PC-3 (cell line): ENCODE measurements at regions not wholly inside any gene's neighbourhood (a gene's known extent, or its start where the extent isn't known, plus 50 kb on each side); places are given as distances from the start of the nearest gene placed in this dataset.
"Not testable (repeated sequence)": the region's sequence is repeated elsewhere in the genome, so short reads cannot be mapped to it uniquely, and the experiment has no call there.

Experiments
- ATAC-seq: fragments of 200-7000 bp; cut with Tn5 transposase; 2 replicates; pipeline ENCODE4 v1.9.1; 2020; ENCODE audit warnings: mild to moderate bottlenecking, moderate library complexity
- BruUV-seq: library from RNA; stranded (reverse); fragments of 400-500 nt; replicated peaks from 2 replicates; lab custom pipeline; 2021; lab: Mats Ljungman, UMichigan
- CTCF ChIA-PET: fragments of 300-600 bp; sonication (Branson Sonifier 250); formaldehyde crosslinking; loops from one replicate; lab custom pipeline; 2022; ENCODE audit warnings: antibody characterized with exemption; lab: Charles Lee
- POLR2A ChIA-PET: fragments of 300-600 bp; sonication (Branson Sonifier 250); formaldehyde crosslinking; loops from one replicate; lab custom pipeline; 2022; ENCODE audit warnings: antibody characterized with exemption; ENCODE audit not compliant: unreplicated experiment; lab: Charles Lee
- DNase-seq: peaks from one replicate; pipeline ENCODE4 v3.0.0-alpha.2; 2015
- H2AFZ ChIP-seq: fragments of 300-600 bp; sonication (generic); 2 replicates; pipeline ENCODE4 v1.6.0; 2016; ENCODE audit warnings: antibody characterized with exemption, low read length
- H3F3A ChIP-seq: fragments of 300-600 bp; sonication (generic); one replicate; pipeline ENCODE4 v1.6.0; 2017; ENCODE audit warnings: antibody characterized with exemption, low read length, control low read depth, mild to moderate bottlenecking; ENCODE audit not compliant: unreplicated experiment
- H3K27ac ChIP-seq: fragments of 300-600 bp; sonication (generic); 2 replicates; pipeline ENCODE4 v1.5.1; 2016; ENCODE audit warnings: mild to moderate bottlenecking, low read length
- H3K27me3 ChIP-seq: fragments of 300-600 bp; sonication (generic); 2 replicates; pipeline ENCODE4 v1.6.1; 2016; ENCODE audit warnings: low read length, mixed read lengths
- H3K36me3 ChIP-seq: fragments of 300-600 bp; sonication (generic); 2 replicates; pipeline ENCODE4 v1.6.1; 2016; ENCODE audit warnings: low read depth, mixed run types, low read length, mixed read lengths
- H3K4me1 ChIP-seq: fragments of 300-600 bp; sonication (generic); 2 replicates; pipeline ENCODE4 v1.5.1; 2016; ENCODE audit warnings: low read length; ENCODE audit not compliant: insufficient read depth
- H3K4me2 ChIP-seq: fragments of 300-600 bp; sonication (generic); 2 replicates; pipeline ENCODE4 v1.6.0; 2016; ENCODE audit warnings: low read length
- H3K4me3 ChIP-seq: fragments of 300-600 bp; sonication (generic); 2 replicates; pipeline ENCODE4 v1.5.1; 2016; ENCODE audit warnings: mild to moderate bottlenecking, low read length, mixed read lengths
- H3K79me2 ChIP-seq: fragments of 300-600 bp; sonication (generic); 2 replicates; pipeline ENCODE4 v1.6.1; 2017; ENCODE audit warnings: low read length, mixed read lengths
- H3K9ac ChIP-seq: fragments of 300-600 bp; sonication (generic); 2 replicates; pipeline ENCODE4 v1.6.0; 2016; ENCODE audit warnings: mild to moderate bottlenecking, low read length
- H3K9me2 ChIP-seq: fragments of 300-600 bp; sonication (generic); replicated peaks from 2 replicates; pipeline ENCODE4 v1.6.1; 2016; ENCODE audit warnings: mixed run types, low read length, mixed read lengths
- H3K9me3 ChIP-seq: fragments of 300-600 bp; sonication (generic); 2 replicates; pipeline ENCODE4 v1.6.1; 2016; ENCODE audit warnings: low read length, mixed read lengths
- H4K20me1 ChIP-seq: fragments of 300-600 bp; sonication (generic); 2 replicates; pipeline ENCODE4 v1.6.1; 2016; ENCODE audit warnings: low read length, mixed read lengths
- EZH2 ChIP-seq: fragments of 300-600 bp; sonication (generic); IDR thresholded peaks from one replicate; pipeline ENCODE4 v1.6.1; 2017; ENCODE audit warnings: antibody characterized with exemption, mild to moderate bottlenecking, low read length; ENCODE audit not compliant: unreplicated experiment
- EZH2phosphoT487 ChIP-seq: fragments of 300-600 bp; sonication (generic); IDR thresholded peaks from 2 replicates; pipeline ENCODE4 v1.6.1; 2018; ENCODE audit warnings: mild to moderate bottlenecking, antibody characterized with exemption, low read length, borderline replicate concordance
- intact Hi-C: fragments of 100-400 bp; cut with micrococcal nuclease; formaldehyde crosslinking; loops from 2 replicates; pipeline ENCODE4 v1.9.0; 2023
- TF ChIP-seq, protein P1 (sequence below): fragments of 300-600 bp; sonication (generic); conservative IDR thresholded peaks from 2 replicates; pipeline ENCODE4 v1.5.1; 2017; ENCODE audit warnings: antibody characterized with exemption, low read depth, mild to moderate bottlenecking, low read length

DNA sequence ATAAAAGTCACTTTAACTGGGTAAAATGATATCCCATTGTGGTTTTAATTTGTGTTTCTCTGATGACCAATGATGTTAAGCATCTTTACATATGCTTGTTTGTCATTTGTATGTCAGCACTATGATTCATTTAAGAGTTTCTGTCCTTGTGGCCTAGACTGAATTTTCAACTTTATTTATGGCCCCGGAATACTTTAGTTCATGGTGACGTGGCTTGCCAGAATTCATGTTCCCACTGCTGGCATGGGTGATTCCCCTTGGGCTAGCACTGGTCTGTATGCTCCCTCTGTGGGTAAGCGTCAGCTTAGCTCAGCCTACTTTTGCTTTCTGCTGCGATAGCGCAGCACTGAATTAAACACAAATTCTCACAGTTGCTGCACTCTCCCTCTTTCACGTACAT is 436.3 kb upstream of the SGO1 start:
- H3K79me2 ChIP-seq, result no peaks in the 10 kb centered on the region
- no TSS peak for BruUV-seq
- ATAC-seq (peak; percentile 95), DNase-seq (peak; percentile 80)
- H3K4me1 ChIP-seq, result peaks cover 15% of the 10 kb centered on the region
- ChIA-PET CTCF (no interaction called here), POLR2A (interaction anchor here (0.7 kb wide), 1 partner anchor 733 kb away, joined by 3 read pairs; no protein-coding TSS in a partner anchor)
- peak overlapping the region; percentile 59 for H3K4me2 ChIP-seq
- peak overlapping the region; percentile 44 for H3K4me3 ChIP-seq
- H4K20me1 ChIP-seq, result no peaks in the 10 kb centered on the region
- H3F3A ChIP-seq, result no peaks in the 10 kb centered on the region
- H2AFZ ChIP-seq, result peak overlapping the region; percentile 47
- no peaks in the 10 kb centered on the region for H3K27me3 ChIP-seq
- peak overlapping the region; percentile 55 for H3K9ac ChIP-seq
- intact Hi-C loops, result no loop called here
- no peaks in the 10 kb centered on the region for H3K9me2 ChIP-seq
- peak overlapping the region; percentile 82 for H3K27ac ChIP-seq
- TF ChIP-seq EZH2phosphoT487 (no peak), EZH2 (no peak)
- TF ChIP-seq, protein P1, sequence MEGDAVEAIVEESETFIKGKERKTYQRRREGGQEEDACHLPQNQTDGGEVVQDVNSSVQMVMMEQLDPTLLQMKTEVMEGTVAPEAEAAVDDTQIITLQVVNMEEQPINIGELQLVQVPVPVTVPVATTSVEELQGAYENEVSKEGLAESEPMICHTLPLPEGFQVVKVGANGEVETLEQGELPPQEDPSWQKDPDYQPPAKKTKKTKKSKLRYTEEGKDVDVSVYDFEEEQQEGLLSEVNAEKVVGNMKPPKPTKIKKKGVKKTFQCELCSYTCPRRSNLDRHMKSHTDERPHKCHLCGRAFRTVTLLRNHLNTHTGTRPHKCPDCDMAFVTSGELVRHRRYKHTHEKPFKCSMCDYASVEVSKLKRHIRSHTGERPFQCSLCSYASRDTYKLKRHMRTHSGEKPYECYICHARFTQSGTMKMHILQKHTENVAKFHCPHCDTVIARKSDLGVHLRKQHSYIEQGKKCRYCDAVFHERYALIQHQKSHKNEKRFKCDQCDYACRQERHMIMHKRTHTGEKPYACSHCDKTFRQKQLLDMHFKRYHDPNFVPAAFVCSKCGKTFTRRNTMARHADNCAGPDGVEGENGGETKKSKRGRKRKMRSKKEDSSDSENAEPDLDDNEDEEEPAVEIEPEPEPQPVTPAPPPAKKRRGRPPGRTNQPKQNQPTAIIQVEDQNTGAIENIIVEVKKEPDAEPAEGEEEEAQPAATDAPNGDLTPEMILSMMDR, result peak; percentile 24; the same call in 1 of the 2 replicates
- no peaks in the 10 kb centered on the region for H3K9me3 ChIP-seq
- H3K36me3 ChIP-seq, result no peaks in the 10 kb centered on the region

DNA sequence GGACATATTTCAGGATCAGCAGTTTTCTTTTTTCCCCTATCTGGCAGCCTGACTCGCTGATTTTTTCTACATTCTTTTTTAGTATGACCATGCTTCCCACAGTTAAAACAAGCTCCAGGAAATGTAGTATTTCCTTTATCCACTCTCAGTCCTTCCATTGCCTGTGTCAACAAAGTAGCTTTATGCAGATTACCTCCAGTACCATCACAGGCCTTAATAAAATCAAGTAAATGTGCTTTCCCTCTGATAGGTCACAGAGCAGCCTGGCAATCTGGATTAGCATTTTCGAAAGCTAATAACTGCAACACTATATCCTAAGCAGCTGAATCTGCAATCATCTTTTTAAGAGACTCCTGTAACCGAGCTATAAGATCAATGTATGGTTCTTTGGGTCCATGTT is 432.6 kb upstream of the SGO1 start:
- ATAC-seq, H3K9me3 ChIP-seq, H3K9me2 ChIP-seq, H3K9ac ChIP-seq, H2AFZ ChIP-seq, H3K27me3 ChIP-seq, H3F3A ChIP-seq, H4K20me1 ChIP-seq, H3K4me3 ChIP-seq, BruUV-seq, intact Hi-C loops, H3K27ac ChIP-seq, POLR2A ChIA-PET, CTCF ChIA-PET, H3K4me2 ChIP-seq, DNase-seq, H3K79me2 ChIP-seq, H3K36me3 ChIP-seq: not testable (repeated sequence)
- H3K4me1 ChIP-seq, result peaks cover 15% of the 10 kb centered on the region

DNA sequence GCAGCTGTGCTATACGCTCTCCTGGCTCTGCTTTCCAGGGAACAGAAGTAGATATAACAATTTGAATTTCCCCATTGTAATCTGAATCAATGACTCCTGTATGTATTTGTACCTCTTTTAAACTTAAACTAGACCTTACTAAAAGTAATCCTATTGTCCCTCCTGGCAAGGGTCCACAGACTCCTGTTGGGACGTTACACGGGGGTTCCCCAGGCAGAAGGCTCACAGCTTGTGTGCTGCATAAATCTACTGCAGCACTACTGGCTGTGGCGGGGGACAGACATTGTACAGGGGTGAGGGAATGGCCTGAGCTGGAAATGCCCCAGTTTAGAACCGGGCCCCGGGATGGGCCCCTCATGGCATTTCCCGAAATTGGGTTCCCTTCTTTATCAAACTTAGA is 432.2 kb upstream of the SGO1 start:
- H3F3A ChIP-seq, ATAC-seq, H3K9me2 ChIP-seq, CTCF ChIA-PET, H3K36me3 ChIP-seq, H3K79me2 ChIP-seq, H3K27ac ChIP-seq, H2AFZ ChIP-seq, intact Hi-C loops, BruUV-seq, H3K9ac ChIP-seq, POLR2A ChIA-PET, H3K4me3 ChIP-seq, H3K27me3 ChIP-seq, H3K9me3 ChIP-seq, DNase-seq, H4K20me1 ChIP-seq, H3K4me2 ChIP-seq: not testable (repeated sequence)
- H3K4me1 ChIP-seq, result peaks cover 11% of the 10 kb centered on the region

DNA sequence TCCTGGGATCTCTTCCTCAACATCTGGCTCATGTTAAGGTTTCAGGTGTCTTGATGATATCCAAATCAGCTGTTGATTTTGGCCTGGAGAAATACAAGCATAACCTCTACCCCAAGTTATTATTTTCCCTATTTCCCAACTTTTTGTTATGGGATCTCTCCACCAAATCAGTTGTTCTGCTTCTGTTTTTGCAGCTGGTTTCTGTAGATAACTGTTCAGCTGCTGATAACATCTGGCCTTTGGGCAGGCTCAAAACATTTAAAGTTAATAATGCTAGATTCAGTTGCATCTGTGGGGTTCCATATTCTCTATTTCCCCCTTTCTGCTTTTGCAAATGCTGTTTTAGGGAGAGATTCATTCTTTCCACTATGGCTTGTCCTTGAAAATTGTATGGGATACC is 430.0 kb upstream of the SGO1 start:
- H3K9me3 ChIP-seq, H3K36me3 ChIP-seq, H3K4me1 ChIP-seq, CTCF ChIA-PET, H3K4me3 ChIP-seq, H2AFZ ChIP-seq, H3K27ac ChIP-seq, H3K4me2 ChIP-seq, DNase-seq, POLR2A ChIA-PET, ATAC-seq, H3K9ac ChIP-seq, H3K9me2 ChIP-seq, H3K79me2 ChIP-seq, H4K20me1 ChIP-seq, H3F3A ChIP-seq, H3K27me3 ChIP-seq, BruUV-seq, intact Hi-C loops: not testable (repeated sequence)
